NCI-H2029 (cell line): ENCODE measurements at regions not wholly inside any gene's neighbourhood (a gene's known extent, or its start where the extent isn't known, plus 50 kb on each side); places are given as distances from the start of the nearest gene placed in this dataset.
"Not testable (repeated sequence)": the region's sequence is repeated elsewhere in the genome, so short reads cannot be mapped to it uniquely, and the experiment has no call there.

Experiments
- DNase-seq: peaks from one replicate; lab custom pipeline; 2025; lab: John Stamatoyannopoulos, UW

DNA sequence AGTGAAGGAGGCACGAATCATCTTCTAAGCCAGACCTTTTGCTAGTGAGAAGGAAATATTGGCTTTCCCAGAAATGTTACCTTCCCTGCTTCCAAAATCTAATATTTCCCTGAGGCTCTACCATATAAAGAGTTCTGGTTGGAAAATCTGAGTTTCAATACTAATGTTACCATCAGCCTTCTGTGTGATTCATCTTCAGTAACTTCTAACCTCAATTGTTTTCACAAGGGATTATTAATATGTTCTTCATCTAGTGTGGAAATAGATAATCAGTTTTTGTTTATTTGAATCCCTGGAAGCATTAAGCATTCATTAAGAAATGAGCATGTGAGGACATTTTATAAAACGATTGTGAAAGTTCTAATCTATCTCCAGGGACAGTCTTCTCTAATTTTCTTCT, 720.9 kb downstream of the AACS start:
- no peak for DNase-seq

GRCh38 chr12:125794401-125794800, 729.2 kb downstream of the AACS start:
- no peak for DNase-seq

GRCh38 chr12:125797421-125798175, 732.4 kb downstream of the AACS start:
- no peak for DNase-seq

DNA sequence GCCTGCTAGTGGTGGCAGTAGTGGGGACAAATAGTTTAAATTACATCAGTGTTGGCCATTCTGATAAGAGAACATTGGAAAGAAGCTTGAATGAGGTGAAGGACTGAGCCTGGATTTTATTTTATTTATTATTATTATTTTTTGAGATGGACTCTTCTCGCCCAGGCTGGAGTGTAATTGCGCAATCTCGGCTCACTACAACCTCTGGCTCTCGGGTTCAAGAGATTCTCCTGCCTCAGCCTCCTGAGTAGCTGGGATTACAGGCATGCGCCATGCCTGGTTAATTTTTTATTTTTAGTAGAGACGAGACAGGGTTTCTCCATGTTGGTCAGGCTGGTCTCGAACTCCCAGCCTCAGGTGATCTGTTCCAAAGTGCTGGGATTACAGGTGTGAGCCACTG, 739.4 kb downstream of the AACS start:
- no peak for DNase-seq

DNA sequence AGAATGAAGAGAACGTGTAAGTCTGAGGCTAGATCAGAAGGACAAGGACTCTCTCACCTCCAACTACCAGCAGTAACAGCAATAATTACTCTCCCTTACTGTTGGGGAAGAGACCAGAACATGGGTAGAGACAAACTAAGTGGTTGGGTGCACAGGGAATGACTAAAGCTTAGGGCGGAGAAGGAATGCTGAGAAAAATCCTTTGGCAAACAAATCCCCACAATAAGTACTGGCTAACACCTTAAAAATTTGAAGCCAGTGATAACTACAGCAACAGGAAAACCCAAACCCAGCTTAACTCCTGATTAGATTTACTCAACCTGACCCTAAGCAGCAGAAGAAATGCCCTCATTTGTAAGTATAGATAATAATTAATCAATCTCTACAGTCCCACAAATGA, 759.0 kb downstream of the AACS start:
- no peak for DNase-seq

DNA sequence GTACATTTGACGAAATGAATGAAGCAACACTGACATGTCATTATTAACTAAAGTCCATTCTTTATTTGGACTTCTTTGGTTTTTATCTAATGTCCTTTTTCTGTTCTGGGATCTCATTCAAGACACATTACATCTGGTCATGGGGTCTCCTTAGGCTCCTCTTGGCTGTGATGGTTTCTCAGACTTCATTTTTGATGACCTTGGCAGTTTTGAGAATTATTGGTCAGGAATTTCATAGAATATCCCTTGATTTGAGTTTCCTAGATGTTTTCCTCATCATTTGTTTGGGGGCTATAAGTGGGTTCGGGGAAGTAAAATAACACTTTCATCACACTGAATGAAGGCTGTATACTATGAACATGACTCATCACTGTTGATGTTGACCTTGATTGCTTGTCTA, 770.6 kb downstream of the AACS start:
- no peak for DNase-seq

DNA sequence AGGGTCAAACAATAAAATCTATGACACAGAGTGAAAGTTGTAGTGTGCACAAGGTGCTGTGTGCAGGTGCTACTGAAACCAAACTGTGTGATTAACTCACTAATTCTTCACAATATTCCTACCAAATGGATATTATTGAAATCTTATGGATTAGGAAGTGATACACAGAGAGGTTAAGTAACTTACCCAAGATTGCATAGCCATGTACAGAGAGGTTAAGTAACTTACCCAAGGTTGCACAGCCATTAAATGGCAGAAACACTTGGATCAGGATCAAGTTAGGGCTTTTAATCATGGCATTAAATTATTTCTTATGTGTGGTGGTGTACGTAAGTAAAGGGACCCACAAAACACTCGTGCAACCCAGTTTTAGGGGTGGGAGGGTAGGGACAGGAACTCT, 771.4 kb downstream of the AACS start:
- DNase-seq = no peak

DNA sequence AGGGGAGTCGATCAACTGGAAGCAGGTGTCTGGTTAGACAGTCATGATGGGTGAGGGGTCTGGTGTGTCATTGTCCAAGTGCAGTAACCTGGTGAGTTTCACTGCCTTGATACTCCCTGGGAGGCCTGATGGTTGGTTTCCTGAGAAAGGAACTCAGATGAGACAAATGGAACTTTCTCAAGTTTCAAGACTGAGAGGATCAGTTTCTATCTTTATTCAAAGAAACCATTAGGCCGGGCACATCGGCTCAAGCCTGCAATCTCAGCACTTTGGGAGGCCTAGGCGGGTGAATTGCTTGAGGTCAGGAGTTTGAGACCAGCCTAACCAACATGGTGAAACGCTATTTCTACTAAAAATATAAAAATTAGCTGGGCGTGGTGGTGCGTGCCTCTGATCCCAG, 776.1 kb downstream of the AACS start:
- DNase-seq = no peak

DNA sequence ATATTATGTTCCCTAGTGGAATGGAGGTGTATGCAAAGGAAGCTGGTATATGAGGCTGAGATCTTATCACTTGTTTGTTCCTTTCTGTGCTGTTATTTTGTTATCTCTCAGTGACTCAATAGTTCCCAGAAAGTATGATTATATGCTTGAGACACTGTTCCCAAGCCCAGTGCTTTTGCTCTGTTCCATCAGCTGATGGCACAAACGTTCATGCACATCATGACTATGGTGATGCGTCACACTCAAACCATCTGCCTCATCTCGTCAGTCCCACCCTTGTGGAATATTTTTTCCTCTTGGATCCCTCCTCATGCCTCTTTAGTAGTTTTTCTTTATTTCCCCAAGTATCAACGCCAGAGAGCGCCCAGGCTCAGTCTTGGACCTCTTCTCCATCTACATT, 786.9 kb downstream of the AACS start:
- DNase-seq = no peak

- DNase-seq = no peak
Measured at GRCh38 chr12:125852679-125853078, 787.4 kb downstream of the AACS start.

DNA sequence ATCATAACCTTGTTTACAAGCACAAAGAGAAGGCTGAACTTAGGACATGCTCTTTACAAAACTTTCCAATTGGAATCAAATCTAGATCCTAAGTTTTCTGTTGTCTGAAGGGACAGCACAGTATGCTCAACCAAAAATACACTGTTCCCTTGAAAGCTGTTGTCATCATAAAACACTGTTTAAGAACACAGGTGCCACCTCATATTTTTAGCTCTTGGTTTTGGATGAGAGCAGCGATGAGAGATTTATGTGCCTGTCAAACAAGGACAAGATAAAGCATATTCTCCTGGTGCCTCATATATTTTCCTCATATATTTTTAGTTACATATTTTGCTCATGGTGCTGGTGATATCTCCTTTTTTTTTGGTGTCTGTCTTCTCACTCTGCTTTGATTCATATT, 788.4 kb downstream of the AACS start:
- no peak for DNase-seq

GRCh38 chr12:125856366-125856765, 791.1 kb downstream of the AACS start:
- DNase-seq = no peak

GRCh38 chr12:125856896-125857295, 791.7 kb downstream of the AACS start:
- no peak for DNase-seq

DNA sequence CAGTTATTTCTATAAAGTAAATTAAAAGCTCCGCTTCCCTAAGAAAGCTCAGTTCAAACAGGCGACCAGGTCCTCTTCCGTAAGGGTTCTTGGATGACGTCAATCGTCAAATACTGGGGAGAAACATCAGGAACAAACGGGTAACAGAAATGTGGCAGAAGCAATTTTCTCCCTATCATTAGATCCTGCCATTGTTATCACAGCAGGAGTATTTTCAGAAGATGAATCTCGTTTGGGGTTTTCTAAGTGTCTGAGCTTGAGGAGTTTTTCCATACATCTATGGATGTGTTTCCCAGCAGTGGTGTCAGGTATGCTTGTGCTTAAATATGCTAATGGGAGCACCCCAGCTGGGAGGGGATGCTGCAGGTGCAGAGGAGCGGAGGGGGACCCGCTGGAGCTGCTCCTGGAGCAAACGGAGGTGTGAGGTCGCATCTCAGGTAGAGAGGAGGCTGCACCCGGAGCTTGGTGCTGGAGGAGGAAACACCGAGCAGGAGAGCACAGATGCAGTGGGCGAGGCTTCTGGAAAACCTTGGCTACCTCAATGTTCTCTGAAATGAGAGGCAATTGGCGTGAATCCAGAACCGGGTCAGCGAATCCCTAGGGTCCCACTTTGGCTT, 795.5 kb downstream of the AACS start:
- DNase-seq = no peak

GRCh38 chr12:125861299-125862281, 796.4 kb downstream of the AACS start:
- DNase-seq = no peak

DNA sequence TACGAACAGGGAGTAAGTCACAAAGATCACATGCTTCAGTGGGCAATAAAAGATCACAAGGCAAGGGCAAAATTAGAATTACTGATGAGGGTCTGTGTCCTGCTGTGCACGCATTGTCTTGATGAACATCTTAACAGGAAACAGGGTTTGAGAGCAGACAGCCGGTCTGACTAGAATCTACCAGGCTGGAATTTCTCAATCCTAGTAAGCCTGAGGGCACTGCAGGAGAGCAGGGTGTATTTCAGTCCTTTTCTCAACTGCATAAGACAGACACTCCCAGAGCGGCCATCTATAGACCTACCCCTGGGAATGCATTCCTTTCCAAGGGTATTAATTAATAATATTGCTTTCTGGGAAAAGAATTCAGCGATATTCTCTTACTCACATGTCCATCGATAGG, 800.0 kb downstream of the AACS start:
- not testable (repeated sequence) for DNase-seq

GRCh38 chr12:125871811-125872594, 806.8 kb downstream of the AACS start:
- no peak for DNase-seq

GRCh38 chr12:125873016-125873415, 807.8 kb downstream of the AACS start:
- DNase-seq = no peak

GRCh38 chr12:125878483-125878882, 813.2 kb downstream of the AACS start:
- DNase-seq = no peak

DNA sequence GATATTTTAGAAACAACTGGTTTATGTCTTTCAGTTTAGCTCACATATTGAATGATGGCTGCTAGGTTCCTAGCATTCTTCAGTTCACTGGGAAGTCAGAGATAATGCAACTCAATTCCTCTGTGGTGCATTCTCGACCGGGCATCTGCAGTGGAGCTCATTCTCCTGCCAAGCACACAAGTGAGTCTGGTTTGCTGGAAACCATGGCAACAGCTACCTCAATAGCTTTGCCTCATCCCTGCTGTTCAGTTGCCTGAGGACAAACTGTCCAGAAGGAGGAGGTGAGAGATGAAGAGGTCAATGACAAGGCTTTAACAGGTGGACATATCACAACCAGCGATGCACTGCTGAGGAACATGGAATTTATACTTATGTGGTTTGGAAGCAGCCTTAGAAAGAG, 816.9 kb downstream of the AACS start:
- no peak for DNase-seq

- no peak for DNase-seq
Measured at GRCh38 chr12:125888921-125889320, 823.7 kb downstream of the AACS start.

DNA sequence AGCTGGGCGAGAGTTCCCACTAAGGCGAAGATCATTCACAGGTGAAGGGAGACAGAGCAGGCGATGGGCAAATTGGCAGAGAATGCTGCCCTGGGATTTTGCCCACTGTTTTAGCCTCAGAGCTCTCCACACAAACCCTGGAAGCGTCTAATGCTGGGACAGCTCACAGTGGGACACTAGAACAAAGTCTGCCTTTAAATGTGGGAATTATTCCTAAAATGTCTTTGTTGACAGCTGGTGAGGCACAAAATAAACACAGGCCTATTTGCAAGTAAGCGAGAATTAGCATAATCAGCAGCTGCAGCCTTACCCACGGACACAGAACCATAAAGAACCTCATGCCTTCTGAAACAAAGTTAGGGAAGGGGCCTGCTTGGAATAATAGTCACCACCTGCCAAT, 824.5 kb downstream of the AACS start:
- no peak for DNase-seq
